Transverse colon (tissue), 4 donors: ENCODE measurements at regions not wholly inside any gene's neighbourhood (a gene's known extent, or its start where the extent isn't known, plus 50 kb on each side); places are given as distances from the start of the nearest gene placed in this dataset.
"Not testable (repeated sequence)": the region's sequence is repeated elsewhere in the genome, so short reads cannot be mapped to it uniquely, and the experiment has no call there.

Experiments used
- DNase-seq: peaks from one replicate; pipeline ENCODE4 v3.0.0-alpha.2; 2019
- H3K27ac ChIP-seq, 4 donors: fragments of 200-600 bp; sonication (generic); 2 replicates each; pipeline ENCODE4 v1.5.1; 2016 to 2018; ENCODE audit warnings: inconsistent platforms in 4 of 4
- H3K27me3 ChIP-seq: fragments of 200-600 bp; sonication (generic); 2 replicates; pipeline ENCODE4 v1.5.1; 2017; ENCODE audit warnings: inconsistent platforms
- H3K36me3 ChIP-seq, 4 donors: fragments of 200-600 bp; sonication (generic); 2 replicates each; pipeline ENCODE4 v1.5.1; 2017 to 2019; ENCODE audit warnings: inconsistent platforms in 4 of 4
- H3K4me1 ChIP-seq, 4 donors: fragments of 200-600 bp; sonication (generic); 2 replicates each; pipeline ENCODE4 v1.5.1; 2017 to 2020; ENCODE audit warnings: inconsistent platforms in 4 of 4
- H3K4me3 ChIP-seq, 4 donors: fragments of 200-600 bp; sonication (generic); 1 replicate in 1 of 4; 2 replicates in 3 of 4; pipeline versions ENCODE4 v1.5.1 to v1.6.1; 2017 to 2019; ENCODE audit warnings: inconsistent platforms in 4 of 4
- H3K9me3 ChIP-seq, 2 donors: fragments of 200-600 bp; sonication (generic); 2 replicates each; pipeline ENCODE4 v1.5.1; 2017 to 2019; ENCODE audit warnings: inconsistent platforms in 2 of 2
- CTCF ChIP-seq, 5 experiments: fragments of 200-600 bp in 3 of 5; fragments of 450-650 bp in 2 of 5; sonication (generic) in 3 of 5; IDR thresholded peaks; 1 replicate in 2 of 5; 2 replicates in 3 of 5; pipeline ENCODE4 v1.5.1; 2016 to 2017; ENCODE audit warnings: antibody characterized with exemption in 5 of 5, inconsistent platforms in 3 of 5, mild to moderate bottlenecking in 2 of 5, moderate library complexity in 1 of 5
- EP300 ChIP-seq: sonication (generic); formaldehyde crosslinking; IDR thresholded peaks from one replicate; pipeline ENCODE4 v1.6.1; 2017; ENCODE audit warnings: antibody characterized with exemption, low read depth
- POLR2A ChIP-seq: fragments of 450-650 bp; IDR thresholded peaks from one replicate; pipeline ENCODE4 v1.6.1; 2016; ENCODE audit warnings: antibody characterized with exemption, mild to moderate bottlenecking, moderate library complexity
- POLR2AphosphoS5 ChIP-seq, 3 donors: sonication (generic); formaldehyde crosslinking; IDR thresholded peaks; one replicate each; pipeline ENCODE4 v1.6.1; 2016; ENCODE audit warnings: antibody characterized with exemption in 3 of 3
- WGBS, 2 donors: methylation state at CpG; one replicate each; pipeline ENCODE4 v1.1.5; 2018; ENCODE audit warnings: low coverage in 1 of 2; 5-methylcytosine and 5-hydroxymethylcytosine counted together
- in situ Hi-C, 4 donors: fragments of 200-750 bp; cut with MboI; loops; one replicate each; pipeline versions ENCODE4 v1.15.0 to v1.15.1; 2017; ENCODE audit warnings: low sequenced_read_pairs in 3 of 4, low pct_ligation_motif_present in 1 of 4, low pct_unique_long_range_greater_than_20kb in 1 of 4
- intact Hi-C: fragments of 100-400 bp; cut with DNase I; formaldehyde crosslinking; loops from one replicate; pipeline ENCODE4 v1.15.1; 2023; ENCODE audit warnings: low total_unique reads

GRCh38 chr20:19841740-19842139, 83.7 kb downstream of the RIN2 start:
- no peak for DNase-seq
- Histone ChIP-seq H3K4me1 (no peaks in the 10 kb centered on the region), H3K36me3 (no peaks in the 10 kb centered on the region), H3K9me3 (no peaks in the 10 kb centered on the region), H3K27ac (no peak overlapping the region), H3K4me3 (no peak overlapping the region), H3K27me3 (no peaks in the 10 kb centered on the region)
- intact Hi-C loops (no loop called here), in situ Hi-C loops (no loop called here)
- TF ChIP-seq CTCF (IDR thresholded peaks at IDR 0.05) (no peak), EP300 (no peak)

- H3K9me3 ChIP-seq, H3K27ac ChIP-seq, DNase-seq, intact Hi-C loops, H3K27me3 ChIP-seq, H3K36me3 ChIP-seq, in situ Hi-C loops, H3K4me3 ChIP-seq: not testable (repeated sequence)
- peaks cover 0 to 13% (median 7%) of the 10 kb centered on the region in 4 donors for H3K4me1 ChIP-seq
Measured at GRCh38 chr20:19844850-19845249, 86.8 kb downstream of the RIN2 start.

GRCh38 chr20:19847383-19847782, 89.3 kb downstream of the RIN2 start:
- no peak for DNase-seq
- Histone ChIP-seq H3K9me3 (no peaks in the 10 kb centered on the region), H3K36me3 (no peaks in the 10 kb centered on the region), H3K4me3 (no peak overlapping the region), H3K27me3 (no peaks in the 10 kb centered on the region), H3K27ac (no peak overlapping the region), H3K4me1 (peaks cover 0 to 20% (median 16%) of the 10 kb centered on the region in 4 donors)
- WGBS, 2 donors, result 79% methylated on average over 3 of the region's 3 CpGs; no CpG with 5 or more reads in 1 of the 2 donors
- intact Hi-C loops (no loop called here), in situ Hi-C loops (no loop called here)
- TF ChIP-seq CTCF (IDR thresholded peaks at IDR 0.05) (no peak), POLR2AphosphoS5 (IDR thresholded peaks at IDR 0.05) (no peak), POLR2A (no peak), EP300 (no peak)

GRCh38 chr20:19849341-19850197, 91.5 kb downstream of the RIN2 start:
- in situ Hi-C loops, result no loop called here
- H3K9me3 ChIP-seq, result no peaks in the 10 kb centered on the region
- intact Hi-C loops, result no loop called here
- 47 to 53% methylated on average over 12 to 14 of the region's 14 CpGs for WGBS, 2 donors
- TF ChIP-seq CTCF (IDR thresholded peaks at IDR 0.05) (no peak), EP300 (no peak), POLR2AphosphoS5 (IDR thresholded peaks at IDR 0.05) (no peak)
- no peak for DNase-seq
- peak overlapping the region; percentile 63 to 74 (median 70) for H3K27ac ChIP-seq
- H3K27me3 ChIP-seq, result no peaks in the 10 kb centered on the region
- peaks cover 0 to 20% (median 16%) of the 10 kb centered on the region in 4 donors for H3K4me1 ChIP-seq
- H3K4me3 ChIP-seq, result no peak overlapping the region
- no peaks in the 10 kb centered on the region for H3K36me3 ChIP-seq

- peak overlapping the region; percentile 63 to 74 (median 70) for H3K27ac ChIP-seq
- H3K36me3 ChIP-seq, result no peaks in the 10 kb centered on the region
- H3K9me3 ChIP-seq, result no peaks in the 10 kb centered on the region
- peaks cover 0 to 20% (median 16%) of the 10 kb centered on the region in 4 donors for H3K4me1 ChIP-seq
- DNase-seq, result no peak
- TF ChIP-seq EP300 (no peak), POLR2AphosphoS5 (IDR thresholded peaks at IDR 0.05) (no peak), POLR2A (no peak), CTCF (IDR thresholded peaks at IDR 0.05) (no peak)
- in situ Hi-C loops (no loop called here), intact Hi-C loops (no loop called here)
- no peaks in the 10 kb centered on the region for H3K27me3 ChIP-seq
- H3K4me3 ChIP-seq, result no peak overlapping the region
- WGBS, 2 donors, result 53 to 66% methylated on average over 3 to 4 of the region's 4 CpGs
Measured at GRCh38 chr20:19850198-19850533, 92.1 kb downstream of the RIN2 start.
